DMS 273 treated with DMSO at 0.1 percent for 48 hours (cell line): ENCODE measurements at regions not wholly inside any gene's neighbourhood (a gene's known extent, or its start where the extent isn't known, plus 50 kb on each side); places are given as distances from the start of the nearest gene placed in this dataset.
"Not testable (repeated sequence)": the region's sequence is repeated elsewhere in the genome, so short reads cannot be mapped to it uniquely, and the experiment has no call there.

ENCODE experiments used
- DNase-seq: peaks from one replicate; lab custom pipeline; 2025; lab: John Stamatoyannopoulos, UW

- DNase-seq: no peak
Observed at GRCh38 chr4:63269156-63269555, 1140.1 kb downstream of the TECRL start.

DNA sequence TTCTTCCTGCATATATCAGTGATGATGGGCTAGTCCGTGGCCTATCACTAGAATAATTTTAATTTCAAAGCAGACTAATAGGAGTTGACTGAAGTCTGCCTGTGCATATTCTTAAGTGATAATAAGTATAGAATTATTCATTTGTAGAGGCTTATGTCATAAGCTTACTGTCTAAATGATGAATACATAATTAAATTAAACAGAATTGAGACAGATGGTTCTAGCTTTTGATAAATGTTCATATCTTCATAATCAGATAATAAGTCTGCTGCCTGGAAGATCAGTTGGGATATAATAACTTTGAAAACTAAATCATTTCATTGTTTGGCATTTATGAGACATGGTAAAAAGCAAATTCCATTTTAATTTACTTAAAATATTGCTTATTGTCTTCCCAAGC lies 1175.6 kb downstream of the TECRL start:
- DNase-seq: no peak

- DNase-seq: no peak
Observed at GRCh38 chr4:63232058-63232457, 1177.2 kb downstream of the TECRL start.

DNA sequence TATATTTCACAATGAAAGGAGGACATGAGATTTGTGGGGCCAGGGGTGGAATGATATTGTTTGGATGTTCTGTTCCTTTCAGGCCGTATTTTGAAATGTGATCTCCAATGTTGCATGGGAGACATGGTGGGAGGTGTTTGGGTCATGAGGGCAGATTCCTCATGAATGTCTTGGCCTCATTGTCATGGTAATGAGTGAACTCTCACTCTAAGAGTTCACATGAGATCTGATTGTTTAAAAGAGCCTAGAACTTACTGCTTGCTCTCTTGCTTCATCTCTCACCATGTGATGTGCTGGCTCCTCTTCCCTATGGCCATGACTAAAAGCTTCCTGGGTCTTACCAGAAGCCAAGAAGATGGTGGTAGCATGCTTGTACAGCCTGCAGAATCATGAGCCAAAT lies 1183.0 kb downstream of the TECRL start:
- DNase-seq: no peak

DNA sequence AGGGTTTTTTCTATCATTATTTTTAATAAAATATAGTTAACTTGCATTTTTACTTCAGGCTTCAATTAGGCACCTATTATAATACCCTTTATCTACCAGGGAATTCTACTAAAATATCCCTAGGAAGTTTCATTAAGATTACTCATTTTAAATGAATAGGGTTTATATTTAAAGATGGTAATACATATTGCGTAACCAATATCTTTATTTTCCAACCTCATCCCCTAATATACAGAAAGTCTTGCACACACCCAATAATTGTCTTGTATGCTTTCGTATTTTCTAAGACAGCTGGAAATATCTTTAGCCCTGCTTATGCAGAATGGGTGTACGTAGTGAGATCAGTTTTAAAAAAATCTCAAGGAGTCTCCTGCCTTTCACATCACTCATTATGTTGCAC lies 1186.8 kb downstream of the TECRL start:
- DNase-seq: no peak

DNA sequence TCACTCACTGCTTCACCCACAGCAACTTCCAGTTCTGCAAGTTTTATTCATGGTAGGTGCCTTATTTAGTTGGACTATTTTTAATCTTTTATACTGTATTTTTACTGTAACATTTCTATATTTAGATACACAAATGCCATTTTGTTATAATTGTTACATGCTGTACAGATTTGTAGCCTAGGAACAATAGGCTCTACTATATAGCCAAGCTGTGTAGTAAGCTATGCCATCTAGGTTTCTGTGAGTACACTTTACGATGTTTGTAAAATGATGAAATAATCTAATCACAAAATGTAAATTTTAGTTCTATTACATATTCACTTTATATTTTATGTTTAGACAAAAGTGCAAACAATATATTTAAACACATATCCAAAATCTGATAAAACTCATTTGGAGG lies 1187.8 kb downstream of the TECRL start:
- no peak for DNase-seq

- no peak for DNase-seq
Observed at GRCh38 chr4:63218856-63219255, 1190.4 kb downstream of the TECRL start.

GRCh38 chr4:63214076-63214475 lies 1195.2 kb downstream of the TECRL start:
- no peak for DNase-seq

- DNase-seq: no peak
Observed at GRCh38 chr4:63211776-63212479, 1197.3 kb downstream of the TECRL start.

- DNase-seq: no peak
Observed at GRCh38 chr4:63211375-63211774, 1197.9 kb downstream of the TECRL start.

DNA sequence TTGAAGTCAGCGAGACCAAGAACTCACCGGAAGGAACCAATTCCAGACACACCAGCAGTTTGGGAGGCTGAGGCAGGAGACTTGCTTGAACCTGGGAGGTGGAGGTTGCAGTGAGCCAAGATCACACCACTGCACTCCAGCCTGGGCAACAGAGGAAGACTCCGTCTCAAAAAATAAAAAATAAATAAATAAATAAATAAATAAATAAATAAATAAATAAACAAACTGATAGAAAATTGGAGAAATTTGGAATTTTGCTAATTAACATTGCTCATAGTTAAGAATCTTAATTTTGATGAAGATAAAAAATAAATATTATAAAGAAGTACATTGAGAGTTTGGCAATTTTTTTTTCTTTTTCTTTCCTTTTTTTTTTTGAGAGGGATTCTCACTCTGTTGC lies 1216.2 kb downstream of the TECRL start:
- DNase-seq: not testable (repeated sequence)

- no peak for DNase-seq
Observed at GRCh38 chr4:63171341-63171740, 1237.9 kb downstream of the TECRL start.

DNA sequence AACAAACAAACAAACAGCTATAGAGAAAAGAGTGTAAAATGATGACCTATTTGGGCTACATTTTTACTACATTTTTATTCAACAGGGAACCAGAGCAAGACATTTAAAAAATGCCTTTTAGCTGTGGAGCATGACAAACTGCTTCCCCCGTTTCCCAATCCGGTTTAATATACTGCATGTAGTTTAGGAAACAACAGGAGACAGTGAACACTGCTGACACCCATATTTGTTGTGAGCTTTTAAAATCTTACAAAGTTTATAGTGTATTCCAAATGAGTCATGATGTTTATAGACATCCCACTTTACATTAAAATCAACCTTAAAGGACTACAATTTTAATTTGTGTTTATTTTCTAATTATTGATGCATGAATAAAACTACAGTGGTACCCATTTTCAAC lies 1238.3 kb downstream of the TECRL start:
- no peak for DNase-seq

DNA sequence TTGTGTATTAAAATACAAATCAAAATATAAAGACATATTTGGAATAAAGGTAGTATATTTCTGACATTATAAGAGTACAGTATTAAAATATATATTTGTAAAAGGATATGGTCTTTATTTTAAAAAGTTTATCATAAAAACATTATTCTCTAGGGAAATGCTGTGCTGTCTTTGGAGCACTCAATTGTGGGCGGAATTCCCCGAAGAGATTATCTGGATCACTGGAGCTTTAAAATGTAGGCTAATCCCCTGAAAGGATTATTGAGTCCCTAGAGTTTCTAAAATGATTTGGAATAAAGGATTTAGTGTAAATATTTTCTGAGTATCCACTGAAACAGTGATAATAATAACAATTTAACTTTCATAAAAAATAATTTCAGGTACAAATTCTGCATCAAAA lies 1239.4 kb downstream of the TECRL start:
- no peak for DNase-seq

GRCh38 chr4:63155561-63155960 lies 1253.7 kb downstream of the TECRL start:
- no peak for DNase-seq

- DNase-seq: no peak
Observed at GRCh38 chr4:63123441-63123840, 1285.8 kb downstream of the TECRL start.

DNA sequence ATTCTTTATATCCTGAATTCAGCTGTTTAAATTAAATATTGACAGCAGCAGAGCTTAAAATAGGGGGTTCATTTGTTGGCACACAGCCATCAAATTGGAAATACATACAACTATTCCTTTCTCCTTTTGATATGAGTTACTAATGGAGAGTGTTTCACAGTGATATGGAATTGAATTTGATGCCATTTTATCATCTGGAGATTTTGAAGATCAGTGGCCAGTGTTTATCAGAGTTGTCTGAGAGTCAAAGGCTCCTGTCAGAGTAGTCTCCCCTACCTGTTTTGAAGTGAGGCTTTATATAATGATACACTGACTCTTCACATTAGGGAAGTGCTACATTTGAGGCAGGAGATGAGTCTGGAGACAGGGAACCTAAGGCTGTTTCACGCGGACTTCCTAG lies 1286.3 kb downstream of the TECRL start:
- DNase-seq: no peak

DNA sequence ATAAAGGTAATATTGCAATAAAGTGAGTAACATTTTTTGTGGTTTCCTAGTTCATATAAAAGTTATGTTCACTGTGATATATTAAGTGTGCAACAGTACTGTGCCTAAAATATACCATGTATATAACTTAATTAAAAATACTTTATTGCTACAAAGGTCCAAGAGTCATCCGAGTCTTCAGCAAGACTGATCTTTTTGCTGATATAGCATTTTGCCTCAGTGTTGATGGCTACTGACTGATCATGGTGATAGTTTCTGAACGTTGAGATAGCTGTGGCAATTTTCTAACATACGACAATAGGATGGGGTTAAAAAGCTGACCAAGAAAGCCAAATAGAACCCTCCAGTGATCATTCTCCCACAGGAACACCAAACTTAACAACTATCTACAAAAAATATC lies 1302.7 kb downstream of the TECRL start:
- DNase-seq: no peak

- no peak for DNase-seq
Observed at GRCh38 chr4:63105839-63106238, 1303.4 kb downstream of the TECRL start.

DNA sequence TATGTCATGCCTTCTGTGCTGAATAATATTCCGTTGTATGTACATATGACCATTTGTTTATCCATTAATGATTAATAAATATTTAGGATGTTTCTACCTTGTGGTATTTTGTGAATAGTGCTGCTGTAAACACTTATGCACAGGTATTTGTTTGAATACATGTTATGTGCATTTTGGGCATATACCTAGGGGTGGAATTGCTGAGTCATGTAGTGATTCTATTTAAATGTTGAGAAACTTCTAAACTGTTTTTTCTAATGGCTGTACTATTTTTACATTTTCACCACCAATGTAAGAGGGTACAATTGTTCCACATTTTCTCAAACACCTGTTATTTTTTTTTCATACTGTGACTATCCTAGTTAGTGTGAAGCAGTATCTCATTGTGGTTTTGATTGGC lies 1318.6 kb downstream of the TECRL start:
- DNase-seq: no peak

GRCh38 chr4:63085091-63085490 lies 1324.2 kb downstream of the TECRL start:
- no peak for DNase-seq

GRCh38 chr4:63080934-63081333 lies 1328.3 kb downstream of the TECRL start:
- DNase-seq: no peak

GRCh38 chr4:63063760-63064159 lies 1345.5 kb downstream of the TECRL start:
- DNase-seq: no peak

DNA sequence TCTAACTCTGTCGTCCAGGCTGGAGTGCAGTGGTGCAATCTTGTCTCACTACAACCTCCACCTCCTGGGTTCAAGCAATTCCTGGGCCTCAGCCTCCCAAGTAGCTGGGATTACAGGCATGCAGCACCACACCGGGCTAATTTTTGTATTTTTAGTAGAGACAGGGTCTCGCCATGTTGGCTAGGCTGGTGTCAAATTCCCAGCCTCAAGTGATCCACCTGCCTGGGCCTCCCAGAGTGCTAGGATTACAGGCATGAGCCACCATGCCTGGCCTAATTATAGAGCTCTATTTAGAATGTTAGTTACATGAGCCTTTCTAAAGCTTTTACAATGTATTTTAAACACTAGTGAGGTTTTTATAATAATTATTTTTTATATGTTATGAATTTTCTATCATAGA lies 1346.4 kb downstream of the TECRL start:
- DNase-seq: not testable (repeated sequence)

DNA sequence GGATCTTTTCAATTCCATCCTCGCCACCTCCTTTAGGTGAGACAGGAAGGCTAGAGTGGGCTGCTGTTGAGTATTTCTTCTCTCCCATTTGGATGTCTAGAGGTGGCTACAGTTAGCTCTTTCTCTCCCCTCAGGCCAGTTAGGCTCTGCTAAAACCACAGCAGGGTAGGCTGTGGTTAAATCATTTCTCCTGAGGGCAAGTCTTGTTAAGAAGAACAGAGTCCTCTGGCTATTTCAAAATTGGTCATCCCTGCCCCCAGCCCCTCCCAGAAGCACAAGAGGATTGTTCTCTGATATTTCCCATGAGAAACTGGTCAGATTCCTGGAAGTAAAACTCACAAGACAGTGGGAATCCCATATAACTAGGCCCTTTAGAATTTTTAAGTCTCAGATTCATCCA lies 1359.5 kb downstream of the TECRL start:
- DNase-seq: no peak
